AG04449 (cell line): ENCODE measurements at regions not wholly inside any gene's neighbourhood (a gene's known extent, or its start where the extent isn't known, plus 50 kb on each side); places are given as distances from the start of the nearest gene placed in this dataset.
"Not testable (repeated sequence)": the region's sequence is repeated elsewhere in the genome, so short reads cannot be mapped to it uniquely, and the experiment has no call there.

Experiments
- CTCF ChIA-PET: fragments of 350-600 bp; formaldehyde crosslinking; extraction: SDS; loops from one replicate; lab custom pipeline; 2021; ENCODE audit warnings: antibody characterized with exemption; lab: Yijun Ruan, JAX
- POLR2A ChIA-PET: fragments of 400-600, 350-600 bp; formaldehyde crosslinking; extraction: SDS; loops from one replicate; lab custom pipeline; 2020; ENCODE audit warnings: antibody characterized with exemption, inconsistent platforms; lab: Yijun Ruan, JAX
- DNase-seq: peaks from one replicate; pipeline ENCODE4 v3.0.0-alpha.2; 2010; ENCODE audit warnings: low read depth, low spot score
- H3K4me3 ChIP-seq: 2 replicates; pipeline ENCODE4 v1.5.1; 2011; ENCODE audit warnings: low read depth, mild to moderate bottlenecking, control low read depth, low read length

GRCh38 chr4:131726940-131727339 is 1422.2 kb upstream of the PCDH10 start:
- H3K4me3 ChIP-seq, CTCF ChIA-PET, DNase-seq, POLR2A ChIA-PET: not testable (repeated sequence)

- POLR2A ChIA-PET: not testable (repeated sequence)
Observed at GRCh38 chr4:131727418-131727817, 1421.7 kb upstream of the PCDH10 start.

GRCh38 chr4:131729205-131729604 is 1419.9 kb upstream of the PCDH10 start:
- CTCF ChIA-PET, POLR2A ChIA-PET, H3K4me3 ChIP-seq, DNase-seq: not testable (repeated sequence)

More at GRCh38 chr4:131727418-131727817, 1421.7 kb upstream of the PCDH10 start:
- H3K4me3 ChIP-seq, DNase-seq, CTCF ChIA-PET: not testable (repeated sequence)

GRCh38 chr4:131729716-131730398 is 1419.2 kb upstream of the PCDH10 start:
- POLR2A ChIA-PET, CTCF ChIA-PET, H3K4me3 ChIP-seq, DNase-seq: not testable (repeated sequence)

- POLR2A ChIA-PET: not testable (repeated sequence)
Observed at GRCh38 chr4:131730574-131730973, 1418.5 kb upstream of the PCDH10 start.

GRCh38 chr4:131732034-131732630 is 1417.0 kb upstream of the PCDH10 start:
- POLR2A ChIA-PET, CTCF ChIA-PET, H3K4me3 ChIP-seq, DNase-seq: not testable (repeated sequence)

More at GRCh38 chr4:131730574-131730973, 1418.5 kb upstream of the PCDH10 start:
- DNase-seq, CTCF ChIA-PET, H3K4me3 ChIP-seq: not testable (repeated sequence)

GRCh38 chr4:131734321-131734720 is 1414.8 kb upstream of the PCDH10 start:
- POLR2A ChIA-PET, CTCF ChIA-PET, H3K4me3 ChIP-seq, DNase-seq: not testable (repeated sequence)

- DNase-seq, CTCF ChIA-PET, H3K4me3 ChIP-seq, POLR2A ChIA-PET: not testable (repeated sequence)
Observed at GRCh38 chr4:131734851-131735385, 1414.2 kb upstream of the PCDH10 start.

GRCh38 chr4:131738991-131739390 is 1410.1 kb upstream of the PCDH10 start:
- POLR2A ChIA-PET, CTCF ChIA-PET, H3K4me3 ChIP-seq, DNase-seq: not testable (repeated sequence)

- DNase-seq, H3K4me3 ChIP-seq, POLR2A ChIA-PET, CTCF ChIA-PET: not testable (repeated sequence)
Observed at GRCh38 chr4:131741836-131742235, 1407.3 kb upstream of the PCDH10 start.

GRCh38 chr4:131742536-131743205 is 1406.4 kb upstream of the PCDH10 start:
- H3K4me3 ChIP-seq, POLR2A ChIA-PET, DNase-seq, CTCF ChIA-PET: not testable (repeated sequence)

GRCh38 chr4:131743348-131743747 is 1405.7 kb upstream of the PCDH10 start:
- H3K4me3 ChIP-seq, CTCF ChIA-PET, POLR2A ChIA-PET, DNase-seq: not testable (repeated sequence)

- DNase-seq, POLR2A ChIA-PET, H3K4me3 ChIP-seq, CTCF ChIA-PET: not testable (repeated sequence)
Observed at GRCh38 chr4:131747203-131747602, 1401.9 kb upstream of the PCDH10 start.

- H3K4me3 ChIP-seq, POLR2A ChIA-PET, DNase-seq, CTCF ChIA-PET: not testable (repeated sequence)
Observed at GRCh38 chr4:131749224-131749623, 1399.9 kb upstream of the PCDH10 start.

GRCh38 chr4:131750006-131750405 is 1399.1 kb upstream of the PCDH10 start:
- CTCF ChIA-PET, H3K4me3 ChIP-seq, DNase-seq, POLR2A ChIA-PET: not testable (repeated sequence)

- DNase-seq, CTCF ChIA-PET, H3K4me3 ChIP-seq, POLR2A ChIA-PET: not testable (repeated sequence)
Observed at GRCh38 chr4:131750469-131750868, 1398.6 kb upstream of the PCDH10 start.
